ENCODE measurements at regions not wholly inside any gene's neighbourhood (a gene's known extent, or its start where the extent isn't known, plus 50 kb on each side); places are given as distances from the start of the nearest gene placed in this dataset.

DNA sequence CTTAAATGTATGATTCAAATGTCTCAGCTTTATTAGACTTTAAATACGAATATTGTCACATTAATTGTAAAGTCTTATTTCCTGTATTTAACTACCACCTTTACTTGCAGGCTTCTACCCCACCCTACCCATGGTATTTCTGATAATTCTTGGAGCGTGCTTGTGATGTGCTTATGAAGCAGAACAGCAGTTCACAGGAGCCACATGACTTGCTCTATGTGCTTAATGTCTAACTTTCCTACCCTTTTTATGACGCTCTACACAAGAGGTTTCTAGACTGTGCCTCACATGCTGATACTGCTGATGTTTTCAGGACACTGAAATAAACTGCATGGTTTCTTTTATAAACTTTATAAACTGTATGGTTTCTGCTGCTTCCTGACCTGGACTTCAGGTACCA, 553.5 kb upstream of the CCDC54 start:
- Histone ChIP-seq H4K20me1 (ENCODE audit: low read depth) (no peaks in the 10 kb centered on the region), H3K9me3 (ENCODE audit: low read depth) (no peaks in the 10 kb centered on the region), H3K27me3 (no peaks in the 10 kb centered on the region), H3F3A (ENCODE audit: low read depth) (peaks cover 18% of the 10 kb centered on the region), H3K27ac (no peak overlapping the region), H3K79me2 (ENCODE audit: low read depth) (no peaks in the 10 kb centered on the region), H3K4me1 (peaks cover 29% of the 10 kb centered on the region), H3K36me3 (no peaks in the 10 kb centered on the region), H3K4me2 (no peak overlapping the region), H3K9ac (no peak overlapping the region), H3K4me3 (no peak overlapping the region), H2AFZ (replicated peaks) (no peak overlapping the region)
- H3K4me3 Mint-ChIP-seq = no peak overlapping the region
- H3K27ac Mint-ChIP-seq = no peak overlapping the region
- H3K36me3 Mint-ChIP-seq = no peaks in the 10 kb centered on the region
- no peak for DNase-seq (ENCODE audit: low spot score)
- TF ChIP-seq, protein P1, sequence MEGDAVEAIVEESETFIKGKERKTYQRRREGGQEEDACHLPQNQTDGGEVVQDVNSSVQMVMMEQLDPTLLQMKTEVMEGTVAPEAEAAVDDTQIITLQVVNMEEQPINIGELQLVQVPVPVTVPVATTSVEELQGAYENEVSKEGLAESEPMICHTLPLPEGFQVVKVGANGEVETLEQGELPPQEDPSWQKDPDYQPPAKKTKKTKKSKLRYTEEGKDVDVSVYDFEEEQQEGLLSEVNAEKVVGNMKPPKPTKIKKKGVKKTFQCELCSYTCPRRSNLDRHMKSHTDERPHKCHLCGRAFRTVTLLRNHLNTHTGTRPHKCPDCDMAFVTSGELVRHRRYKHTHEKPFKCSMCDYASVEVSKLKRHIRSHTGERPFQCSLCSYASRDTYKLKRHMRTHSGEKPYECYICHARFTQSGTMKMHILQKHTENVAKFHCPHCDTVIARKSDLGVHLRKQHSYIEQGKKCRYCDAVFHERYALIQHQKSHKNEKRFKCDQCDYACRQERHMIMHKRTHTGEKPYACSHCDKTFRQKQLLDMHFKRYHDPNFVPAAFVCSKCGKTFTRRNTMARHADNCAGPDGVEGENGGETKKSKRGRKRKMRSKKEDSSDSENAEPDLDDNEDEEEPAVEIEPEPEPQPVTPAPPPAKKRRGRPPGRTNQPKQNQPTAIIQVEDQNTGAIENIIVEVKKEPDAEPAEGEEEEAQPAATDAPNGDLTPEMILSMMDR (IDR thresholded peaks at IDR 0.05) = no peak
- no peak for TF ChIP-seq EZH2 (IDR thresholded peaks at IDR 0.05)
- H3K27me3 Mint-ChIP-seq (ENCODE audit: insufficient read depth, low read depth) = peaks cover 2% of the 10 kb centered on the region
- peaks cover 2% of the 10 kb centered on the region for H3K4me1 Mint-ChIP-seq
- H3K9me3 Mint-ChIP-seq = no peaks in the 10 kb centered on the region

DNA sequence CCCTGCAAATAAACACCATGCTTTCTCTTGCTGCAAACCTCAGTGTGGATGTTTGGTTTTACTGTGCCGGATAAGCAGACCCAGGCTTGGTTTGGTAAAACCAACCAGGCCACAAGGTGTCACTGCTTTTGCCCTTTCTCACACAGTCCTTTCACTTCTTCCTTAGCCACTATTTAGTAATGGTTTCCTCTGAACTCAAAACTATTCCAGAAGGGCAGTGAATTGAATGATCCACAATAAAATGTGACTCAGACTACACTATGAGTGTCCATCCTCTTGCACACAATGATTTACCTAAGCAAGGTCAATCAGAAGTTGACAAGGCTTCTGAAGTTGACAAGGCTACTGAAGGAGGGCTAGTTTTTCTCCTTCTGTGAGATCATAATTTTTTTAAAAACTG, 552.4 kb upstream of the CCDC54 start:
- peaks cover 2% of the 10 kb centered on the region for H3K4me1 Mint-ChIP-seq
- TF ChIP-seq, protein P1 (IDR thresholded peaks at IDR 0.05) = peak; percentile 56
- TF ChIP-seq EZH2phosphoT487 (IDR thresholded peaks at IDR 0.05) = no peak
- Histone ChIP-seq H3F3A (ENCODE audit: low read depth) (peaks cover 30% of the 10 kb centered on the region), H3K79me2 (ENCODE audit: low read depth) (no peaks in the 10 kb centered on the region), H3K27me3 (no peaks in the 10 kb centered on the region), H3K36me3 (no peaks in the 10 kb centered on the region), H3K4me3 (no peak overlapping the region), H2AFZ (replicated peaks) (peak overlapping the region; percentile 83), H3K4me1 (peaks cover 39% of the 10 kb centered on the region), H3K27ac (peak overlapping the region; percentile 77), H3K4me2 (no peak overlapping the region), H4K20me1 (ENCODE audit: low read depth) (no peaks in the 10 kb centered on the region), H3K9me3 (ENCODE audit: low read depth) (no peaks in the 10 kb centered on the region), H3K9ac (no peak overlapping the region)
- H3K36me3 Mint-ChIP-seq = no peaks in the 10 kb centered on the region
- H3K4me3 Mint-ChIP-seq = no peak overlapping the region
- H3K27ac Mint-ChIP-seq = no peak overlapping the region
- H3K27me3 Mint-ChIP-seq (ENCODE audit: insufficient read depth, low read depth) = peaks cover 2% of the 10 kb centered on the region
- peak; percentile 47 for DNase-seq (ENCODE audit: low spot score)
- H3K9me3 Mint-ChIP-seq = no peaks in the 10 kb centered on the region

DNA sequence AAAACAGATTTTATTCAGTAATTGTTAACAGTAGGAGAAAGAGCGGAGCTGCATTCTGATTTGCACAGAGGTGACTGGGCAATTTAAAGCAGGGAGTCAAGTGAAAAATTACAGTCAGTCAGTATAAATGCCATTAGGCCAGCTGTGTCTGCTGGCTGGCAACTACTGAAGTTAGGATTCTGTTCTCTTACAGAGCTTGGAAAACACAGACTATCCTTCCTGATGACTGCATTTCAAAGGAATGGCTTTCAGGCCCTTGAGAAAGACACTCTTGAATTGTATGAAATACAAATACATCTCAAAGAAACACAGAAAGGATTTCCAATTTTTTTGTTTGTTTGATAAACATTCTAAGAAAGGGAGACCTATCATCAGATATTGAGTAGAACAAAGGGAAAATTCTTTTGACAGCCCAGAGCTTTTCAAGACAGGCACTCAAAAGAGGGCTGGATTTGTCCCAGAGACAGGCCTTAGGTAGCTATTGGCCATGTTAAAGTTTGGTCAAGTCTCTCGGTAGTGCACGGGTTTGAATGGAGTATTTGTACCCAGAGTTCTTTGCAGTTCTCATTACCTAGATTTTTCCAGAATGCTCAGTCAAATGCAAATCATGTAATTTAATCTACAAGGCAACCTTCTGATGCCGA, 551.2 kb upstream of the CCDC54 start:
- TF ChIP-seq EZH2 (IDR thresholded peaks at IDR 0.05) (no peak), EZH2phosphoT487 (IDR thresholded peaks at IDR 0.05) (no peak)
- TF ChIP-seq, protein P1 (IDR thresholded peaks at IDR 0.05) = no peak
- peaks cover 2% of the 10 kb centered on the region for H3K4me1 Mint-ChIP-seq
- Histone ChIP-seq H3K4me1 (peaks cover 49% of the 10 kb centered on the region), H2AFZ (replicated peaks) (no peak overlapping the region), H3K36me3 (no peaks in the 10 kb centered on the region), H3K4me2 (peak overlapping the region; percentile 29), H3F3A (ENCODE audit: low read depth) (peaks cover 36% of the 10 kb centered on the region), H3K4me3 (no peak overlapping the region), H3K9ac (no peak overlapping the region), H3K79me2 (ENCODE audit: low read depth) (no peaks in the 10 kb centered on the region), H3K9me3 (ENCODE audit: low read depth) (no peaks in the 10 kb centered on the region), H3K27me3 (no peaks in the 10 kb centered on the region), H4K20me1 (ENCODE audit: low read depth) (no peaks in the 10 kb centered on the region), H3K27ac (peak overlapping the region; percentile 77)
- H3K4me3 Mint-ChIP-seq = no peak overlapping the region
- peaks cover 3% of the 10 kb centered on the region for H3K9me3 Mint-ChIP-seq
- peak; percentile 13 for DNase-seq (ENCODE audit: low spot score)
- H3K27me3 Mint-ChIP-seq (ENCODE audit: insufficient read depth, low read depth) = peaks cover 2% of the 10 kb centered on the region
- H3K36me3 Mint-ChIP-seq = no peaks in the 10 kb centered on the region
- no peak overlapping the region for H3K27ac Mint-ChIP-seq

Data from neural progenitor cell (in vitro differentiated cells).